ENCODE measurements at regions not wholly inside any gene's neighbourhood (a gene's known extent, or its start where the extent isn't known, plus 50 kb on each side); places are given as distances from the start of the nearest gene placed in this dataset.

GRCh38 chr5:8861764-8862163 lies 684.1 kb downstream of the SEMA5A start:
- TF ChIP-seq CTCF (conservative IDR thresholded peaks at IDR 0.05 in 1 of 2, IDR thresholded peaks at IDR 0.05 in 1 of 2; ENCODE audit: extremely low read depth in 1 of 2, insufficient read depth in 1 of 2, low read depth in 1 of 2, low read length in 2 of 2) (no peak), EZH2 (IDR thresholded peaks at IDR 0.05; ENCODE audit: borderline replicate concordance, low read length) (no peak)
